H9 (cell line): ENCODE measurements at regions not wholly inside any gene's neighbourhood (a gene's known extent, or its start where the extent isn't known, plus 50 kb on each side); places are given as distances from the start of the nearest gene placed in this dataset.

ENCODE experiments used
- DNase-seq: peaks from one replicate; pipeline ENCODE4 v3.0.0-alpha.2; 2017
- H2AFZ ChIP-seq: one replicate; pipeline ENCODE4 v1.6.1; 2013; ENCODE audit warnings: mild to moderate bottlenecking, low read length, control low read depth, moderate library complexity
- H2AK5ac ChIP-seq: 2 replicates; pipeline ENCODE4 v1.6.1; 2013; ENCODE audit warnings: low read length, control low read depth, mixed read lengths; ENCODE audit not compliant: insufficient read length
- H2BK120ac ChIP-seq: one replicate; pipeline ENCODE4 v1.6.1; 2013; ENCODE audit warnings: low read depth, mild to moderate bottlenecking, low read length, control low read depth, inconsistent platforms; ENCODE audit not compliant: poor library complexity, severe bottlenecking
- H2BK12ac ChIP-seq: 2 replicates; pipeline ENCODE4 v1.6.1; 2013; ENCODE audit warnings: low read length, control low read depth, mixed read lengths, low read depth; ENCODE audit not compliant: insufficient read length
- H2BK15ac ChIP-seq: 2 replicates; pipeline ENCODE4 v1.6.1; 2013; ENCODE audit warnings: low read depth, low read length, control low read depth
- H2BK20ac ChIP-seq: one replicate; pipeline ENCODE4 v1.6.1; 2013; ENCODE audit warnings: low read depth, mild to moderate bottlenecking, low read length, control low read depth, inconsistent platforms; ENCODE audit not compliant: poor library complexity, severe bottlenecking
- H2BK5ac ChIP-seq: 2 replicates; pipeline ENCODE4 v1.6.1; 2013; ENCODE audit warnings: low read length, control low read depth, mixed read lengths; ENCODE audit not compliant: insufficient read length
- H3K14ac ChIP-seq: 2 replicates; pipeline ENCODE4 v1.6.1; 2013; ENCODE audit warnings: low read length, control low read depth; ENCODE audit not compliant: insufficient read depth
- H3K18ac ChIP-seq: 2 replicates; pipeline ENCODE4 v1.6.1; 2013; ENCODE audit warnings: low read depth, mild to moderate bottlenecking, mixed read lengths, low read length, control low read depth; ENCODE audit not compliant: insufficient read length
- H3K23ac ChIP-seq: 2 replicates; pipeline ENCODE4 v1.6.1; 2013; ENCODE audit warnings: low read length, control low read depth, mixed read lengths, low read depth; ENCODE audit not compliant: insufficient read length
- H3K23me2 ChIP-seq: 2 replicates; pipeline ENCODE4 v1.6.1; 2013; ENCODE audit warnings: low read depth, mild to moderate bottlenecking, mixed read lengths, low read length, control low read depth; ENCODE audit not compliant: insufficient read length, poor library complexity, severe bottlenecking
- H3K27ac ChIP-seq: 2 replicates; pipeline ENCODE4 v1.5.1; 2013; ENCODE audit warnings: low read length, control low read depth, mixed read lengths, low read depth; ENCODE audit not compliant: insufficient read length
- H3K27me3 ChIP-seq: 2 replicates; pipeline ENCODE4 v1.6.1; 2013; ENCODE audit warnings: low read length, control low read depth, inconsistent platforms; ENCODE audit not compliant: insufficient read depth
- H3K4ac ChIP-seq: 2 replicates; pipeline ENCODE4 v1.6.1; 2013; ENCODE audit warnings: low read depth, mild to moderate bottlenecking, control low read depth, inconsistent platforms, low read length, moderate library complexity
- H3K4me1 ChIP-seq: 2 replicates; pipeline ENCODE4 v1.6.1; 2013; ENCODE audit warnings: low read length, control low read depth, inconsistent platforms; ENCODE audit not compliant: insufficient read depth
- H3K4me2 ChIP-seq: 2 replicates; pipeline ENCODE4 v1.6.1; 2013; ENCODE audit warnings: low read length, control low read depth, mixed read lengths; ENCODE audit not compliant: insufficient read length, insufficient read depth
- H3K56ac ChIP-seq: 2 replicates; pipeline ENCODE4 v1.6.1; 2013; ENCODE audit warnings: low read depth, mild to moderate bottlenecking, mixed read lengths, low read length, control low read depth; ENCODE audit not compliant: insufficient read length
- H3K79me1 ChIP-seq: 2 replicates; pipeline ENCODE4 v1.6.1; 2013; ENCODE audit warnings: low read depth, mild to moderate bottlenecking, moderate library complexity, low read length, control low read depth, inconsistent platforms; ENCODE audit not compliant: insufficient read depth, poor library complexity, severe bottlenecking
- H3K79me2 ChIP-seq: 2 replicates; pipeline ENCODE4 v1.6.1; 2013; ENCODE audit warnings: low read length, control low read depth, inconsistent platforms; ENCODE audit not compliant: insufficient read depth
- H3K9ac ChIP-seq: 2 replicates; pipeline ENCODE4 v1.6.1; 2013; ENCODE audit warnings: low read length, control low read depth, mixed read lengths; ENCODE audit not compliant: insufficient read length; ENCODE audit errors: extremely low read depth
- H3K9me3 ChIP-seq: one replicate; pipeline ENCODE4 v1.6.1; 2013; ENCODE audit warnings: low read depth, low read length, inconsistent platforms; ENCODE audit not compliant: control insufficient read depth
- H3T11ph ChIP-seq: one replicate; pipeline ENCODE4 v1.6.1; 2013; ENCODE audit warnings: mild to moderate bottlenecking, low read length, control low read depth, inconsistent platforms
- H4K20me1 ChIP-seq: one replicate; pipeline ENCODE4 v1.6.1; 2013; ENCODE audit not compliant: control insufficient read depth, insufficient read length, insufficient read depth
- H4K5ac ChIP-seq: 2 replicates; pipeline ENCODE4 v1.6.1; 2013; ENCODE audit warnings: low read depth, mild to moderate bottlenecking, mixed read lengths, low read length, control low read depth; ENCODE audit not compliant: insufficient read length
- H4K8ac ChIP-seq: replicated peaks from 2 replicates; pipeline ENCODE4 v1.6.1; 2013; ENCODE audit warnings: low read length, control low read depth, mixed read lengths, low read depth; ENCODE audit not compliant: insufficient read length
- H4K91ac ChIP-seq: 2 replicates; pipeline ENCODE4 v1.6.1; 2013; ENCODE audit warnings: low read depth, mild to moderate bottlenecking, moderate library complexity, mixed read lengths, low read length, control low read depth; ENCODE audit not compliant: insufficient read length
- H3K27ac Mint-ChIP-seq, 3 experiments: 2 replicates in 2 of 3; 3 replicates in 1 of 3; pipeline ENCODE4 v1.8.0; 2020 to 2021; ENCODE audit warnings: mixed read lengths in 3 of 3, mild to moderate bottlenecking in 1 of 3, moderate library complexity in 1 of 3
- H3K27me3 Mint-ChIP-seq: 2 replicates; pipeline ENCODE4 v1.8.0; 2021; ENCODE audit warnings: low read depth, mild to moderate bottlenecking, moderate library complexity, mixed read lengths
- H3K36me3 Mint-ChIP-seq, 3 experiments: 2 replicates in 2 of 3; 3 replicates in 1 of 3; pipeline ENCODE4 v1.8.0; 2020 to 2021; ENCODE audit warnings: low read depth in 3 of 3, mixed read lengths in 3 of 3; ENCODE audit not compliant: insufficient read depth in 1 of 3
- H3K4me1 Mint-ChIP-seq, 2 experiments: 2 replicates each; pipeline ENCODE4 v1.8.0; 2020; ENCODE audit warnings: mixed read lengths in 2 of 2
- H3K4me3 Mint-ChIP-seq, 2 experiments: 2 replicates in 1 of 2; 3 replicates in 1 of 2; pipeline ENCODE4 v1.8.0; 2020 to 2021; ENCODE audit warnings: mild to moderate bottlenecking in 2 of 2, mixed read lengths in 2 of 2, moderate library complexity in 1 of 2
- H3K9me3 Mint-ChIP-seq, 2 experiments: 2 replicates in 1 of 2; 3 replicates in 1 of 2; pipeline ENCODE4 v1.8.0; 2020; ENCODE audit warnings: mild to moderate bottlenecking in 2 of 2, mixed read lengths in 2 of 2, moderate library complexity in 1 of 2
- WGBS: extraction: QIAGEN DNeasy Blood & Tissue Kit; methylation state at CpG from one replicate; pipeline ENCODE4 v1.1.7; 2013; ENCODE audit warnings: missing lambda C conversion rate, low lambda C conversion rate, mixed read lengths; ENCODE audit not compliant: insufficient read length; ENCODE audit errors: extremely low coverage; 5-methylcytosine and 5-hydroxymethylcytosine counted together
- TF ChIP-seq, protein P1 (sequence below): fragments of 200-600 bp; sonication (generic); conservative IDR thresholded peaks from 3 replicates; pipeline ENCODE4 v1.8.0; 2021; ENCODE audit warnings: antibody characterized with exemption, mild to moderate bottlenecking

DNA sequence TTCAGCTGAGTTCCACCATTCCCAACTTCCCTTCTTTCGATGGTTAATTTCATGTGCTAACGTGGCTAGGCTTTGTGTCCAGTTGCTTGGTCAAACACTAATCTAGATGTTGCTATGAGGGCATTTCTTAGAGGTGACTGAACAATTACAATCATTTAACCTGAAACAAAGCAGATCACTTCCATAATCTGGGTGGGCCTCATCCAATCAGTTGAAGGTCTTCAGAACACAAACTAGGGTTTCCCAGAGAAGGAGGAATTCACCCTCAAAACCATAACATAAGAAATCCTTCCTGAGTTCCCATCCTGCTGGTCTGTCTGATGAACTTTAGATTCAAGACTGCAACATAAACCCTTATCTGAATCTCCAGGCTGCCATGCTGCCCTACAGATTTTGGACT lies 2381.7 kb downstream of the MAT2B start:
- Histone ChIP-seq H3K27me3 (no peaks in the 10 kb centered on the region), H3K4me1 (no peaks in the 10 kb centered on the region), H2AK5ac (no peak overlapping the region), H4K20me1 (no peaks in the 10 kb centered on the region), H3K9ac (no peak overlapping the region), H3K18ac (no peak overlapping the region), H3K9me3 (no peaks in the 10 kb centered on the region), H2BK15ac (peak overlapping the region; percentile 65; the same call in 1 of the 2 replicates), H4K8ac (no peak overlapping the region), H2BK5ac (no peak overlapping the region), H3K4ac (no peak overlapping the region), H2BK120ac (no peak overlapping the region), H3K79me1 (no peaks in the 10 kb centered on the region), H3K23me2 (no peaks in the 10 kb centered on the region), H3K14ac (no peak overlapping the region), H4K91ac (no peak overlapping the region), H3K27ac (no peak overlapping the region), H2BK20ac (no peak overlapping the region), H3K56ac (no peak overlapping the region), H2BK12ac (no peak overlapping the region), H3K23ac (no peak overlapping the region), H2AFZ (no peak overlapping the region), H4K5ac (no peak overlapping the region), H3K79me2 (no peaks in the 10 kb centered on the region), H3K4me2 (no peak overlapping the region), H3T11ph (no peak overlapping the region)
- H3K9me3 Mint-ChIP-seq: no peaks in the 10 kb centered on the region
- no peak overlapping the region for H3K27ac Mint-ChIP-seq
- DNase-seq: no peak
- no peaks in the 10 kb centered on the region for H3K27me3 Mint-ChIP-seq
- peaks cover 17 to 18% of the 10 kb centered on the region in 2 experiments for H3K4me1 Mint-ChIP-seq
- H3K4me3 Mint-ChIP-seq: no peak overlapping the region
- H3K36me3 Mint-ChIP-seq: peaks cover 0 to 6% (median 0%) of the 10 kb centered on the region in 3 experiments; a peak in 1 of 7 replicates
- WGBS: no CpG with 5 or more reads among the region's 2 CpGs
- TF ChIP-seq, protein P1, sequence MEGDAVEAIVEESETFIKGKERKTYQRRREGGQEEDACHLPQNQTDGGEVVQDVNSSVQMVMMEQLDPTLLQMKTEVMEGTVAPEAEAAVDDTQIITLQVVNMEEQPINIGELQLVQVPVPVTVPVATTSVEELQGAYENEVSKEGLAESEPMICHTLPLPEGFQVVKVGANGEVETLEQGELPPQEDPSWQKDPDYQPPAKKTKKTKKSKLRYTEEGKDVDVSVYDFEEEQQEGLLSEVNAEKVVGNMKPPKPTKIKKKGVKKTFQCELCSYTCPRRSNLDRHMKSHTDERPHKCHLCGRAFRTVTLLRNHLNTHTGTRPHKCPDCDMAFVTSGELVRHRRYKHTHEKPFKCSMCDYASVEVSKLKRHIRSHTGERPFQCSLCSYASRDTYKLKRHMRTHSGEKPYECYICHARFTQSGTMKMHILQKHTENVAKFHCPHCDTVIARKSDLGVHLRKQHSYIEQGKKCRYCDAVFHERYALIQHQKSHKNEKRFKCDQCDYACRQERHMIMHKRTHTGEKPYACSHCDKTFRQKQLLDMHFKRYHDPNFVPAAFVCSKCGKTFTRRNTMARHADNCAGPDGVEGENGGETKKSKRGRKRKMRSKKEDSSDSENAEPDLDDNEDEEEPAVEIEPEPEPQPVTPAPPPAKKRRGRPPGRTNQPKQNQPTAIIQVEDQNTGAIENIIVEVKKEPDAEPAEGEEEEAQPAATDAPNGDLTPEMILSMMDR: no peak
